HG03066 (cell line): ENCODE measurements at regions not wholly inside any gene's neighbourhood (a gene's known extent, or its start where the extent isn't known, plus 50 kb on each side); places are given as distances from the start of the nearest gene placed in this dataset.
A peak's percentile ranks its signal among the peaks of the same experiment; 100 is the strongest.
"Not testable (repeated sequence)": the region's sequence is repeated elsewhere in the genome, so short reads cannot be mapped to it uniquely, and the experiment has no call there.

Experiments
- ATAC-seq: cut with Tn5 transposase; IDR thresholded peaks from one replicate; pipeline ENCODE4 v1.9.1; 2021; ENCODE audit warnings: low read depth; ENCODE audit not compliant: unreplicated experiment

- peak; percentile 74 for ATAC-seq
Measured at GRCh38 chr13:52565324-52565723, 76.9 kb upstream of the HNRNPA1L2 start.

GRCh38 chr13:52569904-52570602 lies 72.2 kb upstream of the HNRNPA1L2 start:
- not testable (repeated sequence) for ATAC-seq

- ATAC-seq: not testable (repeated sequence)
Measured at GRCh38 chr13:52571163-52571562, 71.1 kb upstream of the HNRNPA1L2 start.

GRCh38 chr13:52582962-52583361 lies 59.3 kb upstream of the HNRNPA1L2 start:
- peak; percentile 82 for ATAC-seq
